HG03565 (cell line): ENCODE measurements at regions not wholly inside any gene's neighbourhood (a gene's known extent, or its start where the extent isn't known, plus 50 kb on each side); places are given as distances from the start of the nearest gene placed in this dataset.
"Not testable (repeated sequence)": the region's sequence is repeated elsewhere in the genome, so short reads cannot be mapped to it uniquely, and the experiment has no call there.

Experiments used
- ATAC-seq: cut with Tn5 transposase; IDR thresholded peaks from one replicate; pipeline ENCODE4 v1.9.1; 2021; ENCODE audit warnings: mild to moderate bottlenecking, moderate library complexity; ENCODE audit not compliant: unreplicated experiment

DNA sequence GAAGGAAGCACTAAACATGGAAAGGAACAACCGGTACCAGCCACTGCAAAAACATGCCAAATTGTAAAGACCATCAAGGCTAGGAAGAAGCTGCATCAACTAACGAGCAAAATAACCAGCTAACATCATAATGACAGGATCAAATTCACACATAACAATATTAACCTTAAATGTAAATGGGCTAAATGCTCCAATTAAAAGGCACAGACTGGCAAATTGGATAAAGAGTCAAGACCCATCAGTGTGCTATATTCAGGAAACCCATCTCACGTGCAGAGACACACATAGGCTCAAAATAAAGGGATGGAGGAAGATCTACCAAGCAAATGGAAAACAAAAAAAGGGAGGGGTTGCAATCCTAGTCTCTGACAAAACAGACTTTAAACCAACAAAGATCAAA lies 126.3 kb upstream of the CAV2 start:
- not testable (repeated sequence) for ATAC-seq

DNA sequence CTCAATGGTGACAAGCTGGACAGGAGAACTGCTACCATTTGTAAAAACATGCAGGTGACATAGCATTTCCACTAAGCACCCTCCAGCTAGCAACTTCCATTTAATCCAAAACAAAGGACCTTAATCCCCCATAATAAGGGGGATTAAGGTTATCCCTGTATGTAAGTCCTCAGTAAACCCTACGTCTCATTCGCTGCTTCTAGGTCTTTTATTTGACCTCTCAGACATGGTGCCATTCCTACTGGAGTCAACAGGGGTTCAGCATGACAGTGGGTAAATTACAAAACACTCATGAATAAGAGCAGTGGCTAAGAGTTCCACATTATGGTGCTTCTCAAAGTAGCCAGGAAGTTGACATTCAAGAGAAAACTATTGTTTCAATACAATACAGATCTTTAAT lies 121.8 kb upstream of the CAV2 start:
- no peak for ATAC-seq

DNA sequence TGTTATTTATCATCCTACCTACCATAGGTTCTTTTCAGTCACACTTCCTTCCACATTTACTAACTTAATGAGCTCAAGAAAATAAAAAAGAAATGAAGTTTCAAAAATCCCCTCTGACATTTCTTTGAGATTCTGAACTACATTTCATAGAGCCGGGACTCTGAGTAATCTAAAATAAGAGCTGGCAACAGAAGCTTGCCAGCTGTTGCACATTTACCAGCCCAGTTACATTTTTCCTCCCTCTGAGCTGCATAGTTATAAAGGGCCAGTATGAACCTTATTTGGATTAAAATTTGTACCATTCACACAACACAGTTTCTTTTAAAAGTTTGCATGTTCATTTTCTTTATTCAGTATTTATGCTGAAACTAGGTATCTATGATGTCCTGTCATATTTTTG lies 119.5 kb upstream of the CAV2 start:
- ATAC-seq = no peak

DNA sequence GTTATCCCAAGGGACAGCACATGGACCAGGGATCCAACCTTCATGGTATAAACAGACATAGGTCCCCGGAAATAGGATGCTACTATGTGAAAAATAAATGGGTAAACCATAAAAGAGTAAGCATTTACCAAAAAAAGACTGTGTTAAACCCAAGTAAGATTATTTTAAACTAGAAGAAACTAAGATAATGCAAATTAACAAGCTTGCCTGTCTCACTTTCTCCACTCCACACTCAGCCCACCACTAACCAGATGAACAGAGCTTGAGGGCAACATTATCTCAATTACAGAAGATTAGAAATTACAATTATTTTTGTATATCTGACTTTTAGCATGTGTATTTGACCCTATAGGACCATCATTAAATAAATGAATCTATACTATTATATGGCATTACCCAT lies 117.2 kb upstream of the CAV2 start:
- ATAC-seq = no peak

DNA sequence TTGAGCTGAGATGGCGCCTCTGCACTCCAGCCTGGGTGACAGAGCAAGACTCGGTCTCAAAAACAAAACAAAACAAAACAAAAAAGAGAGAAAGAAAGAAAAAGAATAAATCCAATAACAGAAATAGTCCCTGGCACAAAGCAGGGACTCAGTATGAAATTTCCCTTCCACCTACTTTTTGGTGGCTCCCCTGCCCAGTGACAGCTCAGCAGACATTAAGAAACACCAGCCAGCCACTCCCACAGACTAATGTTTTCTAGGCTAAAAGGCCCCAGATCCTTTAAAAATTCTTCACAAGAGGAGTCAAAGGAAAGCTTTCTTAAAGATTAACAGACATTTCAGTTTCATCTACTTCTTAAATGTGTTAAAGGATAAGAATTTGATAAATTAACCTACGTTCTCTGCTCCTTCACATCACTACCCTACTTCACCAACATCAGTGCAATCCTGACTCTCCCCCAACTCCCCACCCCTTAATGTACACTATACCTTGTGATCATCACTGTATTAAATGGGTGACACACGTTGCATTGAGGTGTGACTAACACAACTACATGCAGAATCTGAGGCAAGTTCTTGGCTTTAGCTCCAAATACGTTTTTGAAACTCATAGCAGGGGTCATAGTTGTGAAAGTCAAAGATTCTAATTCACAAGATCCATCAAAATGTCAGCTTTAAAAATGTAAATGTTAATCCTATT lies 114.5 kb upstream of the CAV2 start:
- ATAC-seq = no peak

DNA sequence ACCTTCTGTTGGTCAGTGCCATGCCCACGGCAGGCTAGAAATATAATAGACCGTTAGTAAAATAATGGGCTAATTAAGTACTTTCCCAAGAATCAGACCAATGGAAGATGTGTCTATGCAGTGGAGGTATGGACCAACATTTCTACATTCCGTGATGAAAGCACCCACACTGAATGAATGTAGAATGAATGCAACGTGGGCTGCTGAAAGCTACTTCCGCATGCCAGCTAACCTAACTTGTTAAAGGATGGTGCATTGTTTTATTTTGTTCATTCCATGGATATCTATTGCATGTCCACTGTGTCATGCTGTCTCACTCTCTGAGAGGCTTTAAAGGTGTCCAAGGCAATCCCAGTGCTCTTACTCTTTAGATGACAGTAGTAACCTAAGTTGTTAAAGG lies 112.9 kb upstream of the CAV2 start:
- ATAC-seq = no peak

DNA sequence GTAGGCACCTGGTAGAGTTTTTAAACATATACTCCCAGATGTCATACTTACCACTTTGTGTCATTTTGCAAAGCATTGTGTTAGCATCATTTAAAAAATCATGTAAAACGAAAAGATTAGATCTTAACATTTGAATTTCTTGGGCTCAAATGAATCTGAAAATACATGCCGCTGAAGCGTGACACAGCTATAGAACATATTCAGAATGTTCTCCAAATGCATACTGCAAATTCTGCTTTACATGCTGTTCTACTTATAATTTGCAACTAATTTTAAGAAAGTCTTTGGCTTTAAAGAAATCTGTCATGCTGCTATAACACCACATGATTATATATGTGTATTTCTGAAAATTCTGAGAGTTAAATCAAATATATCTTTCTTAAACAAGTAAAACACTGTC lies 109.2 kb upstream of the CAV2 start:
- no peak for ATAC-seq

DNA sequence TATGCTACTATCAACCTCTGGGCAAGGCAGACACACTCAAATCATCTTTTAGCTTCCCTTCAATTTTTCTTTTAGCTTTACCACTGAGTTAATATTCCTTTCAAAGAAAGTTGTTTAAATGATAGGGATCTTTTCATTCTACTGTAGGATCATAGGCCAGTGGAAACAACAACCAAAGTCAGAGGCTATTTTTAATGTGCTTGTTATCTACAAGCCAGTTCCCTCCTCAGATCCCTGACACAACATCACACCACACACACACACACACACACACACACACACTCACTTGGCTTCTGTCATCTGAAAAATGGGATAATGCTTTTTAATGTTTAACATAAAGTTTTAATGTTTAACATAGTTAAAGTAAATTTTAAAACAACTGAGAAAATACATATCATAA lies 106.7 kb upstream of the CAV2 start:
- no peak for ATAC-seq

DNA sequence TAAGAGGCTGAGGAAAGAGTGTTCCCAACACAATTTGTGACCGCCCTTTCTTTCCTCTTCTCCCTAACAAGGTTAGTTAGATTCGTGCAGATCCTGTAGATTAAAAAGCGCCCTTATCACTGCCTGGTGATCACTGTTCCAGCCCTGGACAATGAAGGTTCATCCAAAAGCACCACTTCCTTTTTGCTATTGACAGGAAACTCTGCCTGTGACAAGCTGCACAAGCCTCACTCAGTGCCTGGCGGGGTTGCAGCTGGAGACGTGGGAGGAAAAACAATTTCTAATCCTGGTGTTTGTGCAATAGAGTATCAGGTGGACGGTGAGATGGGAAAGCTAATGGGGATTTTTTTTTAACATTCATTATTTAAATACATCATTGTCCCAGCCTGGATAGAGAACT lies 105.9 kb upstream of the CAV2 start:
- ATAC-seq = no peak

DNA sequence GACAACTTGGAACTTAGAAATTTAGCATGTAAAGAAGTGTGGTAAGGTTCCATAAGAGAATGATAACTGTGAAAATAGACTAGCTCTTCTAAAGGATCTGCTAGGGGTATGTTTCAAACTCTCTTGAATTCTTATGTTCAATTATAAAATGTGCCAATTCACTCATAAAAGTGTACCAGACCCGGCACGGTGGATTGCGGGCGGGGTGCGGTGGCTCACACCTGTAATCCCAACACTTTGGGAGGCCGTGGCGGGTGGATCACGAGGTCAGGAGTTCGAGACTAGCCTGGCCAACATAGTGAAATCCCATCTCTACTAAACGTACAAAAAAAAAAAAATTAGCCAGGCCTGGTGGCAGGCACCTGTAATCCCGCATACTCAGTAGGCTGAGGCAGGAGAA lies 105.4 kb upstream of the CAV2 start:
- no peak for ATAC-seq

GRCh38 chr7:116395141-116395791 lies 104.3 kb upstream of the CAV2 start:
- ATAC-seq = no peak

DNA sequence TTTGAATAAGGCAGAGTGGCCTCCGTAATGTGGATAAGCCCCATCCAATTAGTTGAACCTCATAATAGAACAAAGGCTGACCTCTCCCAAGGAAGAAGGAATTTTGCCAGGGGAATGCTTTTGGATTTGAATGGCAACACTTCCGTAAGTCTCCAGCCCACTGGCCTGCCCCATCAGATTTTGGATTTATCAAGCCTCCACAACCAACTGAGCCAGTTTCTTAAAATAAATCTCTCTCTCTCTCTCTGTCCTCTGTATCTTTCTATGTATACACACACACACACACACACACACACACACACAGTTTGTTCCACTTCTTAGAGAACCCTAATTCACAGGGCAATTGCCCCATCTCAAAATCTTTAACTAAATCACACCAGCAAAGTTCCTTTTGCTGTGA lies 100.9 kb upstream of the CAV2 start:
- no peak for ATAC-seq

GRCh38 chr7:116399819-116400218 lies 99.7 kb upstream of the CAV2 start:
- ATAC-seq = no peak

GRCh38 chr7:116400522-116400921 lies 99.0 kb upstream of the CAV2 start:
- ATAC-seq = no peak

GRCh38 chr7:116401711-116402110 lies 97.8 kb upstream of the CAV2 start:
- no peak for ATAC-seq

GRCh38 chr7:116403265-116403664 lies 96.3 kb upstream of the CAV2 start:
- no peak for ATAC-seq

DNA sequence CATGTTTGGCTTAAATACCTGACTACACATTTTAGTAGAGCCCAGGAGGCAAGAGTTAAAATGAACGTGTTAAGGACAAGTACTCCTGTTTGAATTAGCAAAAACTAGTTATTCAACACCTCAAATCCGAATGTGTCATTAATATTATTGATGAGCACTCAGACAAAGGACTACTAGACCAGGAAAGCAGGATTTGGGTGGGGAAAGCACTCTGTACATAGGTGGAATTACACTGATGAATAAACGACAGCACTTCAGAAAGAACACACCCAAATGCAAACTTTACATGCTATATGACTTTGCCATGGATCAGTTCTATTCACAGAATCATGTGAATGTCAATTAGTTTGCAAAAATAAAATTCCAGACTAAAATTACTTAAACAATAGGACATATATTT lies 95.1 kb upstream of the CAV2 start:
- ATAC-seq = no peak

DNA sequence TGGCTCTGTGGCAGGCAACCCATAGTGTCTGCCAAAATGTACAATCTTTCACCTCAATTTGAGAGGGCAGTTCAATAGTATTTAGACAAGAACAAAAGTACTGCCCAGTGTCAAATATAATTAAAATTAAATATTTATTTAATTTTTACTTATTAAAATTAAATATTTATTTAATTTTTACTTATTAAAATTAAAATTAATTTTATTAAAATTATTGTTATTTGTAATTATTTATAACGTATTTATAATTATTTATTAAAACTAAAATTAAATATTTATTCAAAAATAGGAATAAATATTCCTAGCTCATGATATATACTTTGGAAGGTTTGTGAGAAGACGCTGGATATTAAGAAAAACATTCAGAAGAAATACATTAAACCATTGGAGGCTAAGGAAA lies 93.7 kb upstream of the CAV2 start:
- no peak for ATAC-seq

DNA sequence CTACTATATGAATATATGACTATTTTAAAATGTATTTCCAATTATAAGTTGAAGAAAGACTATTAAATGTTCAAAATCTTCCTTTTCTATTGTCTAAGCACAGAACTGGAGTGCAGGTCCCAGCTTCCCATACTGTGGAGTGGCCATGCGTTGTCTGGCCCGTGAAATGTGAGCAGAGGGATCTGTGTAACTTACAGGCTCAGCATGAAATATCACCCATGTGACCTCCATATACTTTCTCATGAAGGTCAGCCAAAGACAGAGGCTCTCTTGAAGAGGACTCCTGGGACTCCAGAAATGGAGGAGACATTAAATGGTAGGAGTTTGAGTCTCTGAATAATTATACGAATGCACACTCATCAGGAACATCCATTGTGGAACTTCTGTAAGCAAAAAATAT lies 92.4 kb upstream of the CAV2 start:
- ATAC-seq = no peak

GRCh38 chr7:116408166-116408565 lies 91.4 kb upstream of the CAV2 start:
- no peak for ATAC-seq

DNA sequence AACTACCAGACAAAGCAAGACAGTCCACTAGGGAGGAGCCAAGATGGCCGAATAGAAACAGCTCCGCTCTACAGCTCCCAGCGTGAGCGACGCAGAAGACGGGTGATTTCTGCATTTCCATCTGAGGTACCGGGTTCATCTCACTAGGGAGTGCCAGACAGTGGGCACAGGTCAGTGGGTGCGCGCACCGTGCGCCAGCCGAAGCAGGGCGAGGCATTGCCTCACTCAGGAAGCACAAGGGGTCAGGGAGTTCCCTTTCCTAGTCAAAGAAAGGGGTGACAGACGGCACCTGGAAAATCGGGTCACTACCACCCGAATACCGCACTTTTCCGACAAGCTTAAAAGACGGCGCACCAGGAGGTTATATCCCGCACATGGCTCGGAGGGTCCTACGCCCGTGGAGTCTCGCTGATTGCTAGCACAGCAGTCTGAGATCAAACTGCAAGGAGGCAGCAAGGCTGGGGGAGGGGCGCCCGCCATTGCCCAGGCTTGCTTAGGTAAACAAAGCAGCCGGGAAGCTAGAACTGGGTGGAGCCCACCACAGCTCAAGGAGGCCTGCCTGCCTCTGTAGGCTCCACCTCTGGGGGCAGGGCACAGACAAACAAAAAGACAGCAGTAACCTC lies 90.6 kb upstream of the CAV2 start:
- not testable (repeated sequence) for ATAC-seq

GRCh38 chr7:116410694-116411093 lies 88.8 kb upstream of the CAV2 start:
- ATAC-seq = not testable (repeated sequence)
